A673 (cell line): ENCODE measurements at regions not wholly inside any gene's neighbourhood (a gene's known extent, or its start where the extent isn't known, plus 50 kb on each side); places are given as distances from the start of the nearest gene placed in this dataset.

Source experiments
- BruUV-seq: library from RNA; stranded (reverse); fragments of 400-500 nt; replicated peaks from 2 replicates; lab custom pipeline; 2021; lab: Mats Ljungman, UMichigan
- CTCF ChIA-PET: fragments of 300-600 bp; sonication (Branson Sonifier 250); formaldehyde crosslinking; loops from one replicate; lab custom pipeline; 2022; ENCODE audit warnings: antibody characterized with exemption; lab: Charles Lee
- POLR2A ChIA-PET: fragments of 300-600 bp; sonication (Branson Sonifier 250); formaldehyde crosslinking; loops from one replicate; lab custom pipeline; 2022; ENCODE audit warnings: antibody characterized with exemption; ENCODE audit not compliant: low non-redundant PET; lab: Charles Lee
- DNase-seq: peaks from one replicate; pipeline ENCODE4 v3.0.0-alpha.2; 2015; ENCODE audit warnings: low spot score
- H3K27ac ChIP-seq: fragments of 200-600 bp; sonication (generic); 2 replicates; pipeline ENCODE4 v1.5.1; 2016; ENCODE audit warnings: mixed run types, low read depth, mild to moderate bottlenecking, mixed read lengths, antibody characterized with exemption, low read length; ENCODE audit not compliant: poor library complexity, severe bottlenecking
- H3K27me3 ChIP-seq: fragments of 200-600 bp; sonication (generic); replicated peaks from 2 replicates; pipeline ENCODE4 v1.6.1; 2017; ENCODE audit warnings: mixed run types, low read depth, mild to moderate bottlenecking, mixed read lengths, antibody characterized with exemption, low read length; ENCODE audit not compliant: insufficient read depth, poor library complexity
- H3K36me3 ChIP-seq: fragments of 200-600 bp; sonication (generic); 2 replicates; pipeline ENCODE4 v1.6.1; 2016; ENCODE audit warnings: mixed run types, mild to moderate bottlenecking, mixed read lengths, antibody characterized with exemption, low read length; ENCODE audit not compliant: insufficient read depth, poor library complexity, severe bottlenecking
- H3K4me1 ChIP-seq: fragments of 200-600 bp; sonication (generic); 2 replicates; pipeline ENCODE4 v1.6.1; 2017; ENCODE audit warnings: mixed run types, mild to moderate bottlenecking, mixed read lengths, antibody characterized with exemption, low read length; ENCODE audit not compliant: insufficient read depth, poor library complexity, severe bottlenecking
- H3K4me3 ChIP-seq: fragments of 200-600 bp; sonication (generic); 2 replicates; pipeline ENCODE4 v1.5.1; 2016; ENCODE audit warnings: low read depth, mixed run types, mild to moderate bottlenecking, mixed read lengths, low read length; ENCODE audit not compliant: poor library complexity, severe bottlenecking
- H3K9me3 ChIP-seq: fragments of 200-600 bp; sonication (generic); 2 replicates; pipeline ENCODE4 v1.6.1; 2016; ENCODE audit warnings: mixed run types, low read depth, mild to moderate bottlenecking, mixed read lengths, antibody characterized with exemption, low read length; ENCODE audit not compliant: poor library complexity, severe bottlenecking
- EZH2 ChIP-seq: fragments of 200-600 bp; sonication (generic); IDR thresholded peaks from 2 replicates; pipeline ENCODE4 v1.6.1; 2017; ENCODE audit warnings: borderline replicate concordance, low read depth, mild to moderate bottlenecking, mixed read lengths, antibody characterized with exemption, low read length; ENCODE audit not compliant: poor library complexity, severe bottlenecking
- intact Hi-C: fragments of 100-400 bp; cut with micrococcal nuclease; formaldehyde crosslinking; loops from one replicate; pipeline ENCODE4 v1.10.0; 2022; ENCODE audit not compliant: unreplicated experiment
- TF ChIP-seq, protein P1 (sequence below): fragments of 300-800, 200-600 bp; sonication (generic); conservative IDR thresholded peaks from 2 replicates; pipeline ENCODE4 v1.5.1; 2017; ENCODE audit warnings: low read depth, mild to moderate bottlenecking, antibody characterized with exemption, low read length, moderate library complexity, mixed read lengths

- no peak overlapping the region for H3K27ac ChIP-seq
- no TSS peak for BruUV-seq
- H3K36me3 ChIP-seq, result no peaks in the 10 kb centered on the region
- H3K4me3 ChIP-seq, result no peak overlapping the region
- H3K4me1 ChIP-seq, result no peaks in the 10 kb centered on the region
- TF ChIP-seq, protein P1, sequence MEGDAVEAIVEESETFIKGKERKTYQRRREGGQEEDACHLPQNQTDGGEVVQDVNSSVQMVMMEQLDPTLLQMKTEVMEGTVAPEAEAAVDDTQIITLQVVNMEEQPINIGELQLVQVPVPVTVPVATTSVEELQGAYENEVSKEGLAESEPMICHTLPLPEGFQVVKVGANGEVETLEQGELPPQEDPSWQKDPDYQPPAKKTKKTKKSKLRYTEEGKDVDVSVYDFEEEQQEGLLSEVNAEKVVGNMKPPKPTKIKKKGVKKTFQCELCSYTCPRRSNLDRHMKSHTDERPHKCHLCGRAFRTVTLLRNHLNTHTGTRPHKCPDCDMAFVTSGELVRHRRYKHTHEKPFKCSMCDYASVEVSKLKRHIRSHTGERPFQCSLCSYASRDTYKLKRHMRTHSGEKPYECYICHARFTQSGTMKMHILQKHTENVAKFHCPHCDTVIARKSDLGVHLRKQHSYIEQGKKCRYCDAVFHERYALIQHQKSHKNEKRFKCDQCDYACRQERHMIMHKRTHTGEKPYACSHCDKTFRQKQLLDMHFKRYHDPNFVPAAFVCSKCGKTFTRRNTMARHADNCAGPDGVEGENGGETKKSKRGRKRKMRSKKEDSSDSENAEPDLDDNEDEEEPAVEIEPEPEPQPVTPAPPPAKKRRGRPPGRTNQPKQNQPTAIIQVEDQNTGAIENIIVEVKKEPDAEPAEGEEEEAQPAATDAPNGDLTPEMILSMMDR, result no peak
- TF ChIP-seq EZH2, result no peak
- POLR2A ChIA-PET, result no interaction called here
- H3K9me3 ChIP-seq, result no peaks in the 10 kb centered on the region
- DNase-seq, result no peak
- intact Hi-C loops, result no loop called here
- H3K27me3 ChIP-seq, result peaks cover 24% of the 10 kb centered on the region
- CTCF ChIA-PET, result no interaction called here
These were observed 849.6 kb upstream of the INTU start for GRCh38 chr4:126783191-126783590.

- no peak overlapping the region for H3K4me3 ChIP-seq
- H3K27ac ChIP-seq, result no peak overlapping the region
- no peaks in the 10 kb centered on the region for H3K4me1 ChIP-seq
- H3K27me3 ChIP-seq, result peaks cover 24% of the 10 kb centered on the region
- no peak for DNase-seq
- H3K9me3 ChIP-seq, result no peaks in the 10 kb centered on the region
- intact Hi-C loops, result no loop called here
- ChIA-PET POLR2A (no interaction called here), CTCF (no interaction called here)
- TF ChIP-seq, protein P1, result no peak
- no peak for TF ChIP-seq EZH2
- H3K36me3 ChIP-seq, result no peaks in the 10 kb centered on the region
- BruUV-seq, result no TSS peak
These were observed 847.7 kb upstream of the INTU start for GRCh38 chr4:126784966-126785580.

- intact Hi-C loops, result no loop called here
- Histone ChIP-seq H3K36me3 (no peaks in the 10 kb centered on the region), H3K9me3 (no peaks in the 10 kb centered on the region), H3K27ac (no peak overlapping the region), H3K27me3 (peaks cover 22% of the 10 kb centered on the region), H3K4me1 (no peaks in the 10 kb centered on the region), H3K4me3 (no peak overlapping the region)
- POLR2A ChIA-PET, result no interaction called here
- TF ChIP-seq, protein P1, result no peak
- no peak for TF ChIP-seq EZH2
- no TSS peak for BruUV-seq
- no peak for DNase-seq
- CTCF ChIA-PET, result no interaction called here
These were observed 842.1 kb upstream of the INTU start for GRCh38 chr4:126790633-126791032.
